ACC112 (cell line): ENCODE measurements at regions not wholly inside any gene's neighbourhood (a gene's known extent, or its start where the extent isn't known, plus 50 kb on each side); places are given as distances from the start of the nearest gene placed in this dataset.
"Not testable (repeated sequence)": the region's sequence is repeated elsewhere in the genome, so short reads cannot be mapped to it uniquely, and the experiment has no call there.

Experiments used
- H2AFZ ChIP-seq: fragments of 200-600 bp; sonication (generic); one replicate; pipeline ENCODE4 v1.6.0; 2017; ENCODE audit warnings: antibody characterized with exemption, low read length; ENCODE audit not compliant: unreplicated experiment
- H3K27ac ChIP-seq: fragments of 200-600 bp; sonication (generic); 2 replicates; pipeline ENCODE4 v1.5.1; 2014; ENCODE audit warnings: low read depth, mild to moderate bottlenecking, antibody characterized with exemption, low read length, moderate library complexity
- H3K27me3 ChIP-seq: fragments of 200-600 bp; sonication (generic); 2 replicates; pipeline ENCODE4 v1.6.1; 2014; ENCODE audit warnings: mild to moderate bottlenecking, antibody characterized with exemption, low read length, moderate library complexity, mixed read lengths; ENCODE audit not compliant: insufficient read depth
- H3K36me3 ChIP-seq: fragments of 200-600 bp; sonication (generic); 2 replicates; pipeline ENCODE4 v1.6.1; 2016; ENCODE audit warnings: mild to moderate bottlenecking, antibody characterized with exemption, low read length, moderate library complexity, mixed read lengths; ENCODE audit not compliant: insufficient read depth
- H3K4me1 ChIP-seq: fragments of 200-600 bp; sonication (generic); one replicate; pipeline ENCODE4 v1.6.1; 2016; ENCODE audit warnings: low read length, mixed read lengths; ENCODE audit not compliant: insufficient read depth, unreplicated experiment, control insufficient read depth
- H3K4me3 ChIP-seq: fragments of 200-600 bp; sonication (generic); 2 replicates; pipeline ENCODE4 v1.5.1; 2014; ENCODE audit warnings: mild to moderate bottlenecking, low read depth, low read length
- H3K79me2 ChIP-seq: fragments of 200-600 bp; sonication (generic); one replicate; pipeline ENCODE4 v1.6.0; 2016; ENCODE audit warnings: low read length; ENCODE audit not compliant: control insufficient read depth, unreplicated experiment, insufficient read depth

- Histone ChIP-seq H3K4me1 (peaks cover 25% of the 10 kb centered on the region), H3K79me2 (no peaks in the 10 kb centered on the region), H3K27me3 (no peaks in the 10 kb centered on the region), H3K27ac (no peak overlapping the region), H2AFZ (no peak overlapping the region), H3K36me3 (no peaks in the 10 kb centered on the region), H3K4me3 (no peak overlapping the region)
These were observed 166.3 kb downstream of the PHLDA1 start for GRCh38 chr12:75865315-75865714.

DNA sequence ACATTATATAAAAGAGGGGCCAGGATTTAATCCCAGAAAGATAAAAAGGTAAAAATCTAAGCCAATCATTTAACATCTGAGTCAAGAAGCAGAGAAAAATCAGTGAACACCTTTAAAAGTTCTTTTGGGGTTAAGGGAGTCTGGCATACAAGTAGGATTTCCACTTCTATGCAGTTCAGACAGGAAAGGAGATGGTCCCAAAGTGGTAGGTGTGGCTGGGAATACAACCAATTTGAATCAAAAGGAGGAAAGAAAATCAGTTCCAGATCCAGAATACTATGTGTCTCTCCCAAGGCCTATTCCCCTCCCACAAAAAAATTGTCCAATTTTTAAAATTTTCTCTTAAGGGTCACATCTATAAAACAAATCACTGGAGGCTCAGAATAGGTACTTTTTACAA, 167.4 kb downstream of the PHLDA1 start:
- Histone ChIP-seq H3K79me2 (no peaks in the 10 kb centered on the region), H3K4me3 (no peak overlapping the region), H3K36me3 (no peaks in the 10 kb centered on the region), H3K27me3 (no peaks in the 10 kb centered on the region), H3K27ac (peak overlapping the region; percentile 87), H3K4me1 (peaks cover 31% of the 10 kb centered on the region), H2AFZ (no peak overlapping the region)

DNA sequence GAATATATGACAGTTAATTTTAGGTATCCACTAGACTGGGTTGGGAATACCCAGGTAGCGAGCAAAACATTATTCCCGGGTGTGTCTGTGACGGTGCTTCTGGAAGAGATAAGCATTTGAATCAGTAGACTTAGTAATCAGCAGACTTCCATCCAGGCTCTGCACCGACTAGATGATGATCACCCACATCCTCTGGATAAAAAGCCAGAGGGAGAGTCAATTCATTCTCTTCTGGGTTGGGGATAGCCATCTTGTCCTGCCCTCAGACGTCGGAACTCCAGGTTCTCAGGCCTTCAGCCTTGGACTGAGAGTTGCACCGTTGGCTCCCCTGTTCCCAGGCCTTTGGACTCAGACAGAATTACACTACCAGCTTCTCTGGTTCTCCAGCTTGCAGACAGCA, 168.0 kb downstream of the PHLDA1 start:
- H3K27me3 ChIP-seq = no peaks in the 10 kb centered on the region
- no peaks in the 10 kb centered on the region for H3K79me2 ChIP-seq
- peak overlapping the region; percentile 24; the same call in 1 of the 2 replicates for H3K4me3 ChIP-seq
- H2AFZ ChIP-seq = peak overlapping the region; percentile 40
- H3K4me1 ChIP-seq = peaks cover 31% of the 10 kb centered on the region
- H3K27ac ChIP-seq = peak overlapping the region; percentile 87
- no peaks in the 10 kb centered on the region for H3K36me3 ChIP-seq

- no peaks in the 10 kb centered on the region for H3K36me3 ChIP-seq
These were observed 168.7 kb downstream of the PHLDA1 start for GRCh38 chr12:75862692-75863471.

GRCh38 chr12:75859868-75860267, 171.7 kb downstream of the PHLDA1 start:
- Histone ChIP-seq H2AFZ (peak overlapping the region; percentile 32), H3K27me3 (no peaks in the 10 kb centered on the region), H3K79me2 (no peaks in the 10 kb centered on the region), H3K36me3 (no peaks in the 10 kb centered on the region), H3K27ac (0 out of 2 replicates have a peak overlapping the region, but pooled peaks have one; percentile 11), H3K4me1 (peaks cover 36% of the 10 kb centered on the region), H3K4me3 (no peak overlapping the region)

More at GRCh38 chr12:75862692-75863471, 168.7 kb downstream of the PHLDA1 start:
- Histone ChIP-seq H2AFZ (no peak overlapping the region), H3K4me1 (peaks cover 31% of the 10 kb centered on the region), H3K79me2 (no peaks in the 10 kb centered on the region), H3K27me3 (no peaks in the 10 kb centered on the region), H3K27ac (peak overlapping the region; percentile 87), H3K4me3 (peak overlapping the region; percentile 24; the same call in 1 of the 2 replicates)

DNA sequence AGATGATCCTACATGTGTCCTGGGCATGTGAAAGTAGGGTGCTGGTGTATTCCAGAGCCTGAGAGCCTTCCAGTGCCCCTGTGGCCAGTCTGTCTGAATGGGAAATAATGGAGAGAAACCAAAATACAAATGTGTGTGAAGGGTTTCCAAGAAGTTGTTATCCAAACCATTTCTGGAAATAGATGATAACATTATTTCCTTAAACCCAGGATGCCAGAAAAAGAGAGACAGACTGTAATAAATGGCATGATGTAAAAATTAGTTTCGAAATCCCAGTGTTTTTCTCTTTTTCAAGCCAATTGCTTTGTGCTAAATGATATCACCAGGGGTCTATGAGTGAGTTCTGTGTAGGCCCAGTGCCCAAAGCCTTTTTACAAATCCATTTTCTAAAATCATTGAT, 175.3 kb downstream of the PHLDA1 start:
- Histone ChIP-seq H3K4me3 (no peak overlapping the region), H2AFZ (no peak overlapping the region), H3K27ac (no peak overlapping the region), H3K79me2 (no peaks in the 10 kb centered on the region), H3K27me3 (no peaks in the 10 kb centered on the region), H3K36me3 (no peaks in the 10 kb centered on the region), H3K4me1 (peaks cover 23% of the 10 kb centered on the region)

DNA sequence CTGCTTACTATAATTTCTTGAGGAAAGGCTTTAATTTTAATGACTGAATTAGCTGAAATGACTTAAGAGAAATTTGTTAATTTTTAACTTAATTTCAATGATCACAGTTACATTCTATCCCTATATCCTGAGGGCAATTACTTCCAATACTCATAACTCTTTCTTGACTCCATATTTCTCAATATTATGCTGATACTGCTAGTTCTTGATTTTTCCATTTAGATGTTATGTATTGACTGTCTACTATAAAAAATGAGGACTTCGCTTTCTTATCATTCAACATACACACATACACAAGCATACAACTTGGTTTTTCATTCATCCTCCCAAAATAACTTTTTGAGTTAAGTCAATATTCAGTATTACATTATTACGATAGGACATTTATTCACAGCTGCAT, 176.2 kb downstream of the PHLDA1 start:
- H3K27me3 ChIP-seq = no peaks in the 10 kb centered on the region
- no peak overlapping the region for H3K27ac ChIP-seq
- H2AFZ ChIP-seq = peak overlapping the region; percentile 15
- H3K4me3 ChIP-seq = no peak overlapping the region
- peaks cover 32% of the 10 kb centered on the region for H3K4me1 ChIP-seq
- no peaks in the 10 kb centered on the region for H3K79me2 ChIP-seq
- H3K36me3 ChIP-seq = no peaks in the 10 kb centered on the region

- Histone ChIP-seq H3K79me2 (no peaks in the 10 kb centered on the region), H3K27ac (no peak overlapping the region)
These were observed 176.8 kb downstream of the PHLDA1 start for GRCh38 chr12:75854681-75855309.

GRCh38 chr12:75854137-75854536, 177.4 kb downstream of the PHLDA1 start:
- not testable (repeated sequence) for H3K4me3 ChIP-seq, H3K36me3 ChIP-seq, H3K27ac ChIP-seq, H2AFZ ChIP-seq, H3K27me3 ChIP-seq, H3K79me2 ChIP-seq
- peaks cover 31% of the 10 kb centered on the region for H3K4me1 ChIP-seq

More at GRCh38 chr12:75854681-75855309, 176.8 kb downstream of the PHLDA1 start:
- Histone ChIP-seq H3K27me3 (no peaks in the 10 kb centered on the region), H2AFZ (peak overlapping the region; percentile 15), H3K36me3 (no peaks in the 10 kb centered on the region), H3K4me1 (peaks cover 31% of the 10 kb centered on the region), H3K4me3 (no peak overlapping the region)

GRCh38 chr12:75853626-75854025, 177.9 kb downstream of the PHLDA1 start:
- Histone ChIP-seq H3K36me3 (no peaks in the 10 kb centered on the region), H3K27ac (no peak overlapping the region), H3K4me3 (no peak overlapping the region), H2AFZ (no peak overlapping the region), H3K79me2 (no peaks in the 10 kb centered on the region), H3K27me3 (no peaks in the 10 kb centered on the region), H3K4me1 (peaks cover 36% of the 10 kb centered on the region)

- H3K79me2 ChIP-seq = no peaks in the 10 kb centered on the region
- H3K27ac ChIP-seq = no peak overlapping the region
- H3K36me3 ChIP-seq = no peaks in the 10 kb centered on the region
- H3K4me3 ChIP-seq = no peak overlapping the region
- no peak overlapping the region for H2AFZ ChIP-seq
- H3K4me1 ChIP-seq = peaks cover 38% of the 10 kb centered on the region
- no peaks in the 10 kb centered on the region for H3K27me3 ChIP-seq
These were observed 178.6 kb downstream of the PHLDA1 start for GRCh38 chr12:75852956-75853355.
